ENCODE measurements at regions not wholly inside any gene's neighbourhood (a gene's known extent, or its start where the extent isn't known, plus 50 kb on each side); places are given as distances from the start of the nearest gene placed in this dataset.

DNA sequence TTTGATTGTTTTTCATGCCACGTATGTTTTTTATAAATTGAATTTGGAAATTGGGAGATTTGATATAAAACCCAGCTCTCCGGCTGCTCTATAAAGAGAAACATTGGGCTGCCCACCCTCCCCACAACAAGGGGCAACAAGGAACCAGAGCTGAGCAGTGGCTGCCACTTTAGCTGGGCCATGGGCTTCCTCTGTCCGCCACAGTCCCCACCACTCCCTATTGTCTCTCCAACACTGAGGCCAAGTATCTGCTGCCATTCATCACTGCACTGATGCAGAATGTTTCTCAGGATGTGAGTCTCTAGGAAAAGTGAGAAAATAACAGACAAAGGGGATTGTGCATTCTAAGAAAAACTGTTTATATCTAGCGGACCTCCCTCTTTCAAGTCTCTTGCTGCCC is 106.8 kb downstream of the LITAF start:
- FAIRE-seq = no peak
- Histone ChIP-seq H3K9me3 (replicated peaks; ENCODE audit: control insufficient read depth, insufficient read depth, low read length) (no peaks in the 10 kb centered on the region), H3K9ac (replicated peaks; ENCODE audit: extremely low read depth, insufficient read depth, low read length) (no peak overlapping the region), H3K79me2 (ENCODE audit: control insufficient read depth, insufficient read depth, low read length) (no peaks in the 10 kb centered on the region), H3K4me3 (replicated peaks in 1 of 3; ENCODE audit: insufficient read depth in 1 of 3, low read depth in 1 of 3, low read length in 3 of 3) (no peak overlapping the region), H3K9me1 (replicated peaks; ENCODE audit: control insufficient read depth, extremely low read depth, insufficient read depth, low read length) (no peaks in the 10 kb centered on the region), H3K4me2 (ENCODE audit: insufficient read depth, low read length) (no peak overlapping the region), H3K36me3 (ENCODE audit: control insufficient read depth in 2 of 2, extremely low read depth in 1 of 2, insufficient read depth in 2 of 2, low read length in 2 of 2) (no peaks in the 10 kb centered on the region), H3K4me1 (ENCODE audit: control insufficient read depth, extremely low read depth, insufficient read depth, low read length) (peaks cover 12% of the 10 kb centered on the region), H3K27ac (ENCODE audit: insufficient read depth, low read depth, low read length) (no peak overlapping the region), H2AFZ (ENCODE audit: low read depth, low read length) (no peak overlapping the region), H4K20me1 (replicated peaks; ENCODE audit: control insufficient read depth, extremely low read depth, insufficient read depth, low read length) (no peaks in the 10 kb centered on the region), H3K27me3 (ENCODE audit: control insufficient read depth in 2 of 2, insufficient read depth in 2 of 2, low read length in 2 of 2) (no peaks in the 10 kb centered on the region)
- ChIA-PET CTCF (interaction anchor here (1.8 kb wide), 1 partner anchor 52 kb away, joined by 5 read pairs; no protein-coding TSS in a partner anchor), POLR2A (interaction anchor here (0.7 kb wide), 1 partner anchor 95 kb away, joined by 3 read pairs; no protein-coding TSS in a partner anchor)
- dilution Hi-C loops (cut with MboI; ENCODE audit: extremely low pct_ligation_motif_present, low sequenced_read_pairs) (no loop called here), intact Hi-C loops (cut with micrococcal nuclease) (no loop called here)
- DNase-seq (ENCODE audit: low read depth, low spot score) = no peak
- BruUV-seq (replicated peaks) = no TSS peak
- no peak for TF ChIP-seq FOS (IDR thresholded peaks at IDR 0.05; ENCODE audit: borderline replicate concordance, insufficient read depth, low read length)
- no peak for TF ChIP-seq GATA2 (IDR thresholded peaks at IDR 0.05; ENCODE audit: insufficient read depth, insufficient read length, low read depth, low read length)
- no peak for TF ChIP-seq MAX (IDR thresholded peaks at IDR 0.05; ENCODE audit: insufficient read depth, insufficient read length)
- no peak for TF ChIP-seq MYC (IDR thresholded peaks at IDR 0.05; ENCODE audit: low read depth, low read length)
- no peak for TF ChIP-seq POLR2AphosphoS5 (IDR thresholded peaks at IDR 0.05; ENCODE audit: insufficient read depth, low read depth, low read length)
- no peak for TF ChIP-seq POLR2A (IDR thresholded peaks at IDR 0.05; ENCODE audit: low read depth, low read length)
- no peak for TF ChIP-seq JUN (IDR thresholded peaks at IDR 0.05; ENCODE audit: borderline replicate concordance, insufficient read depth, insufficient read length, low read depth)
- TF ChIP-seq, protein P1, sequence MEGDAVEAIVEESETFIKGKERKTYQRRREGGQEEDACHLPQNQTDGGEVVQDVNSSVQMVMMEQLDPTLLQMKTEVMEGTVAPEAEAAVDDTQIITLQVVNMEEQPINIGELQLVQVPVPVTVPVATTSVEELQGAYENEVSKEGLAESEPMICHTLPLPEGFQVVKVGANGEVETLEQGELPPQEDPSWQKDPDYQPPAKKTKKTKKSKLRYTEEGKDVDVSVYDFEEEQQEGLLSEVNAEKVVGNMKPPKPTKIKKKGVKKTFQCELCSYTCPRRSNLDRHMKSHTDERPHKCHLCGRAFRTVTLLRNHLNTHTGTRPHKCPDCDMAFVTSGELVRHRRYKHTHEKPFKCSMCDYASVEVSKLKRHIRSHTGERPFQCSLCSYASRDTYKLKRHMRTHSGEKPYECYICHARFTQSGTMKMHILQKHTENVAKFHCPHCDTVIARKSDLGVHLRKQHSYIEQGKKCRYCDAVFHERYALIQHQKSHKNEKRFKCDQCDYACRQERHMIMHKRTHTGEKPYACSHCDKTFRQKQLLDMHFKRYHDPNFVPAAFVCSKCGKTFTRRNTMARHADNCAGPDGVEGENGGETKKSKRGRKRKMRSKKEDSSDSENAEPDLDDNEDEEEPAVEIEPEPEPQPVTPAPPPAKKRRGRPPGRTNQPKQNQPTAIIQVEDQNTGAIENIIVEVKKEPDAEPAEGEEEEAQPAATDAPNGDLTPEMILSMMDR (IDR thresholded peaks at IDR 0.05; ENCODE audit: extremely low read depth in 1 of 2, insufficient read depth in 1 of 2, low read depth in 1 of 2, low read length in 2 of 2) = no peak
- no peak for TF ChIP-seq EZH2 (IDR thresholded peaks at IDR 0.05; ENCODE audit: borderline replicate concordance, low read depth, low read length, severe bottlenecking)
